ENCODE measurements at regions not wholly inside any gene's neighbourhood (a gene's known extent, or its start where the extent isn't known, plus 50 kb on each side); places are given as distances from the start of the nearest gene placed in this dataset.

DNA sequence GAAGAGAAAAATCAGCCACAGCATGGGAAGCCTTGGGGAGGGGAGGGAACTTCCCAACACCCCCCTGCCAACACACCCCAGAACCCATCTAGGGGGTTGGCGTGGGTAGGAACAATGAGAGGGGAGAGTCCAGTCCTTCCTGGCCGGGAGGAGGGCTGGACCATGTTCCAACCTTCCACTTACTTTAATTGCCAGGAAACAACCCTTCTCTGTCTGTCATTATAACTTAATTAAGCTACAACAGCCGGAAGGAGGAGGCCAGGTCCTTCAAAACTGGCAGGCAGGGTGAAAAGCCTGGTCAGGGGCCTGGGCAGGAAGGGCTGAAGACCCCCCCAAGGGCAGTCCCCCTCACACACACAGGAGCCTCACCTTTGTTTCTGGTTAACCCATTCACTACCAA lies 447.0 kb downstream of the SOX9 start:
- TF ChIP-seq, protein P1, sequence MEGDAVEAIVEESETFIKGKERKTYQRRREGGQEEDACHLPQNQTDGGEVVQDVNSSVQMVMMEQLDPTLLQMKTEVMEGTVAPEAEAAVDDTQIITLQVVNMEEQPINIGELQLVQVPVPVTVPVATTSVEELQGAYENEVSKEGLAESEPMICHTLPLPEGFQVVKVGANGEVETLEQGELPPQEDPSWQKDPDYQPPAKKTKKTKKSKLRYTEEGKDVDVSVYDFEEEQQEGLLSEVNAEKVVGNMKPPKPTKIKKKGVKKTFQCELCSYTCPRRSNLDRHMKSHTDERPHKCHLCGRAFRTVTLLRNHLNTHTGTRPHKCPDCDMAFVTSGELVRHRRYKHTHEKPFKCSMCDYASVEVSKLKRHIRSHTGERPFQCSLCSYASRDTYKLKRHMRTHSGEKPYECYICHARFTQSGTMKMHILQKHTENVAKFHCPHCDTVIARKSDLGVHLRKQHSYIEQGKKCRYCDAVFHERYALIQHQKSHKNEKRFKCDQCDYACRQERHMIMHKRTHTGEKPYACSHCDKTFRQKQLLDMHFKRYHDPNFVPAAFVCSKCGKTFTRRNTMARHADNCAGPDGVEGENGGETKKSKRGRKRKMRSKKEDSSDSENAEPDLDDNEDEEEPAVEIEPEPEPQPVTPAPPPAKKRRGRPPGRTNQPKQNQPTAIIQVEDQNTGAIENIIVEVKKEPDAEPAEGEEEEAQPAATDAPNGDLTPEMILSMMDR (IDR thresholded peaks at IDR 0.05; ENCODE audit: poor library complexity) = no peak
- TF ChIP-seq EZH2 (IDR thresholded peaks at IDR 0.05; ENCODE audit: borderline replicate concordance) = no peak
